GM18520 (cell line): ENCODE measurements at regions not wholly inside any gene's neighbourhood (a gene's known extent, or its start where the extent isn't known, plus 50 kb on each side); places are given as distances from the start of the nearest gene placed in this dataset.

Experiments used
- ATAC-seq: cut with Tn5 transposase; IDR thresholded peaks from one replicate; pipeline ENCODE4 v1.9.1; 2021; ENCODE audit not compliant: unreplicated experiment

GRCh38 chr15:93497291-93497690 lies 408.3 kb upstream of the RGMA start:
- ATAC-seq, result no peak

DNA sequence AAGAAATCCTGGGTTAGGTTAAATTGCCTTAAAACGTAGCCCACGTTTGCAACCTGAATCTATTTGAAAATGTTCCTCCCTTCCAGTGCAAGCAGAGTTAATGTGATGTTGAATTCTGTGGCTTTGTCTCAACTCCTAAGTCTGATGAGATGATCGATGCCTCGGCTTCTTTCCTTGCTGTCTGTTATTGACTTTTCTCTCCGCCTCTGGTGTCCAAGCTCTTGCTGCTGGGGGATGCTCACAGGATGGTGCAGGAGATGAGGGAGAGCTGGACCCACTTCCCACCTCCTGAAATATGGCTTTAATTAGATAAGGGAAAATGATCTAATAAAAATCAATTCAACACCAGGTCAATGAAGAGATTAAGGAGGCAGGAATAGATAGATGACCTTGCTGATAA lies 407.9 kb upstream of the RGMA start:
- no peak for ATAC-seq

DNA sequence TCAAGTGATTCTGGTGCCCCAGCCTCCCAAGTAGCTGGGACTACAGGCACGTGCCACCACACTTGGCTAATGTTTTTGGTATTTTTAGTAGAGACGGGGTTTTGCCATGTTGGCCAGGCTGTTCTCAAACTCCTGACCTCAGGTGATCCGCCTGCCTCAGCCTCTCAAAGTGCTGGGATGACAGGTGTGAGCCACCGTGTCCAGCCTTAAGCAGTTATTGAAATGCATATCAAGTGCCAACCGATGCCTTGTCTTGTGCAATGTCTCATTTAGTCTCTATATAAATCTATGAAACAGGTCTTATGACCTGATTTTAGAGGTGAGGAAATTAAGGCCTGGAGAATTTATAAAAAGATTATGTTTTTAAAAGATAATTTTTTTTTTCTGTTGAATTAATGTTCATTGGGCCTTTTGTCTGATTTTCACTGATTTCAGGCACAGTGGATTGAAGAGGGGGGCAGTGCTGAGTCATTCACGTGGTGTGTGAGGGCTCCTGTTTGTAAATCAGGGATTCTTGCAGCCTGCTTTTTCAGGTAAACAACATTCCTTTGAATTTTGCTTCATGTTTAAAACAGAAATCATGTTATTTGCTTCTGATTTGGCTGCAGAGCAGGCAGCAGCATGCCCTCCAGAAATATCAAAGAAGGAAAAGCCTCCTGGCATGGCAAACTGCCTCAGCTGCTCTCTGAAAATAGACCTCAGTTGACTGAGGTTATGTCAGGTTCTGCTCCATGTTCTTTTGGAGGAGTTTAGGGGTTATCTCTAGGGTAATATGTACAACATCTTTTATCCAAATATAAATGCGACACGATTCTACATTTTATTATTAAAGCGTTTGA lies 407.0 kb upstream of the RGMA start:
- ATAC-seq, result no peak

GRCh38 chr15:93493172-93493571 lies 404.2 kb upstream of the RGMA start:
- no peak for ATAC-seq

GRCh38 chr15:93491291-93491690 lies 402.3 kb upstream of the RGMA start:
- no peak for ATAC-seq

DNA sequence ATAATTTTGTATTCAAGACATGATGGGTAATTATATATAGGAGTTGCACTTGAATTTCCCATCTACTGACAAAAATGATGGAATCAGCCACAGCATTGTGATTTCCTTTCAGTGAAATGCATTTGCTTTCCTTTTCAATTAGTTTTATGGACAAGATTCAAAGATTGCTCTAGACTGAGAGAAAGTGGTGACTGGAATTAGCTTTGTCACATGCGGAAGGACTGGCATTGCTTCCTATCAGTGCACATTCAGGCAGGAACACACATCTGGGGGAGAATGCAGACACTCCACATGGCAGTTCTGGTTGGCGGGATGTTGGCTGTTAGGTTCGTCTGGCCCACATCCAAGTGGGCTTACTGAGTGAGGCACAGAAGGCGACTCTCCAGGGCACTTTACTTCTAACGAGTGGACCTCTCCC lies 399.3 kb upstream of the RGMA start:
- no peak for ATAC-seq

GRCh38 chr15:93486407-93487117 lies 397.6 kb upstream of the RGMA start:
- no peak for ATAC-seq

- no peak for ATAC-seq
These were observed 396.7 kb upstream of the RGMA start for GRCh38 chr15:93485438-93486327.

- ATAC-seq, result no peak
These were observed 394.9 kb upstream of the RGMA start for GRCh38 chr15:93483923-93484322.

DNA sequence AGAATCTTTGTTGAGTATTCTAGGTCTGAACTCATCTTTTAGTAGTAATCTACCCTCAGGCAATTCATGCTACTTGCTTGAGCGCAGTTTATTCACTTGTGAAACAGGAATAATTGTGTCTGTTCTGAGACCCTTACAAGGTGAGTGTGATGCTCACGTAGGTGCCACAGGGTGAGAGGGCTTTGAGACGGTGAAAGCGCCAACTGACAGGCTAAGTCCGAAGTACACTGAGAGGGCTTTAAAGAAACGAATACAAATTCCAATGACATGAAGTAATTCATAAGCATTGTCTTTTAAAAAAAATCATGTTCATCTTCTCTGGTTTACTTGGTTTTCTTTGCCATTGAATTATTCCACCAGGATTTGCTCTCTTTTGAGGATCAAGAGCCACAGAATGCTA lies 393.7 kb upstream of the RGMA start:
- no peak for ATAC-seq

GRCh38 chr15:93479715-93480114 lies 390.7 kb upstream of the RGMA start:
- no peak for ATAC-seq

DNA sequence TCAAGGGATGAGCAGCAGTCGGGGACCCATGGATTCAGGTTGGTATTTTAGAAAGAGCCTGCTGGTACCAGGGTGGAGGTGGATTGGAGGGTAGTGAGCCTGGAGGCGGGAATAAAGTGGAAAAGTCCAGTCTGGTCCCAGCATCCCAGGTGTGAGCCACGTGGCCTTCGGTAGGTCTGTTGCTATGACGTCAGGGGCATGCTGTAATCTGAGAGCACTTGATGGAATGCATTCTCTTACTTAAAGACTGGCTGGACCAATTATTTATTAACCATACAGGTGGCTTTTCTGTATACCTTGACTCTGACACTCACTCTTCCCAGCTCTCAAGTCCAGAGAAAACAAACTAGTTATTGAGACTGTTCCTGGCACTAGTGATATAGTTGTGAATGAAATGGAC lies 389.9 kb upstream of the RGMA start:
- ATAC-seq, result no peak

GRCh38 chr15:93477721-93478120 lies 388.7 kb upstream of the RGMA start:
- ATAC-seq, result no peak

GRCh38 chr15:93477188-93477587 lies 388.2 kb upstream of the RGMA start:
- no peak for ATAC-seq

DNA sequence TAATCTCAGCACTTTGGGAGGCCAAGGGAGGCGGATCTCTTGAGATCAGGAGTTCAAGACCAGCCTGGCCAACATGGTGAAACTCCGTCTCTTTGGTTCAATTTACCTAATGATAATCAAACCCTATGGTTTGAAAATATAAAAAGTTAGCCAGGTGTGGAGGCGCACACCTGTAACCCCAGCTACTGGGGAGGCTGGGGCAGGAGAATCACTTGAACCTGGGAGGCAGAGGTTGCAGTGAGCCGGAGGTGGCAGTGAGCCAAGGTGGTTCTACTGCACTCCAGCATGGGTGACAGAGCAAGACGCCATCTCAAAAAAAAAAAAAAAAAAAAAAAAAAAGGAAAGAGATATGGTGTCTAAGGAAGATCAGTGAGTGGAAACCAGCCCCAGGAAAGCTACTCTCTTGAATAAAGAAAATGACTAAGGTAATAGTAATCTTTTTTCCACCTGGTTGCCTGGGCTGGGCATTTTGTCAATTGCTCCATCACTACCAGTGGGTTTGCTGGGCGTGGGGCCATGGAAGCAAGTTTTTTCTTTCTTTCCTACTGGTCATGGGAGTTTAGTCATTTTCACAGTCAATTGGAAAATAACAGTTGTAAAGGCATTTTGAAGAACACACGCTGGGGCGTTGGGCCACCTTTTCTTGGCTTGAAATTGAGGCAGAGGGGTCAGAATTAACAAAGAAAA lies 387.6 kb upstream of the RGMA start:
- no peak for ATAC-seq

DNA sequence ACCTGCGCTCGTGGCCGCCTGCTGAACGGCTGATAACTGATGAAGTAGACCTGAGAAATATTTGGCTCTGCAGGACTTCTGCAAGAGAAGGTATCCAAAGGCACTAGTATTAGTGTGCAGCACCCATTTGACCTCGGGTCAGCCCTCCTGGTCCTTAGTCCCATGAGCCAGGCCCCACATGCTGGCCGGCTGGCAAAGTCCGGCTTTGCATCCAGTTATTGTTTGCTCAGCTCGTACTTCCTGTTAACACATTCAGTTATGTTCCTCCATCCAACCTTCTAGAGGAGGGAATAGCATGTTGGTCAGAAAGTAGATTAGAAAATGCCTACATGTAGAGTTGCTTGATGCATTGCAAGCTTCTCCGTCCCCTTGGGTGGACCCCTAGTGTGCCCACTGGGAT lies 385.7 kb upstream of the RGMA start:
- ATAC-seq, result no peak

GRCh38 chr15:93469994-93470393 lies 381.0 kb upstream of the RGMA start:
- no peak for ATAC-seq

GRCh38 chr15:93467337-93467736 lies 378.3 kb upstream of the RGMA start:
- ATAC-seq, result no peak

- no peak for ATAC-seq
These were observed 377.4 kb upstream of the RGMA start for GRCh38 chr15:93466380-93466779.

- no peak for ATAC-seq
These were observed 373.7 kb upstream of the RGMA start for GRCh38 chr15:93462690-93463089.

DNA sequence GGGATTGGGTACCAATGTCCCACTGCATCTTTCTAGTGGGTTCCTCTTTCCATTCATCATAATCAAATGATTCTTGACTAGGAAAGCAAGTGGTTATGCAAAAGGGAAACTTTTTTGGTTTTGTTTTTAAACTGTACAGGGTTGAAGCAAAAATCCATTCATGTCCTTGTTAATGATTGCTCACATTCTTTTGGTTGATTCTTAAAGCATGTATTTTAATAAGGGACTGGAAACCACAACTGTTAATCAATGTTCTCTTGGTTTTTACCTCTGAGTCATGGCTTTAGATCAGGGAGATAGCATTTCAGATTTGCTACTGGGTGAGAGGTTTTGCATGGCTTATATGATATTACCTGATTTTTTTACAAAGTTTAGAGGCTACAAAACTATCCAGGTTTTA lies 371.7 kb upstream of the RGMA start:
- peak; percentile 67 for ATAC-seq
